ENCODE measurements at regions not wholly inside any gene's neighbourhood (a gene's known extent, or its start where the extent isn't known, plus 50 kb on each side); places are given as distances from the start of the nearest gene placed in this dataset.

DNA sequence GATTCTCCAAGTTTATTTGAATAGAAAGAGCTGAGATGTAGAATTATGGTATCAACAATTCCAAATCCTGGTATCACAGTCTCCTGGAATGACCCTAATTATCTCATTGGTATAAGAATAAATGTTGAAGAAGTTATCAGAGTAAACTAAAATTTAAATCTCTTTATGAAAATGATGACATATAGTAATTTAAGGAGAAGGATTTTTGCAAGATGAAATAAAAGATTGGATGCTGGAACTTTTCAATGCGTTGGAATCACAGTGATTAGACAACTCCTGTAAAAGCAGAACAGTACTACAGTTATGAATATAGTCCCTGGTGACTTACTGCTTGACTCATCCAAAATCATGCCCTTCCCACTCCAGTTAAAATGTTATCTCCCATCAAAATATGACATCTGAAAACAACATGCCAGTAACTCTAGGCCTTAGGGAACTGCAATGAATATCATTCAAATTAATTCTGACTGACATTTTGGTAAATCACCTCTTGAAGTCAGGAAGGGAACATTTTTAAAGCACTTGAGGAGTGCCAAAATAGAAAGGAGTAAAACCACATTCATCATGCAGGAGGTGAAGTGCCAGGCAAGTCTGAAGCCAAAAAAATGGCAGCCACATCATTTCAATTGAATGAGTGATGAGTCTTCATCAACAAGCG lies 197.8 kb upstream of the PRKD1 start:
- H3K27me3 ChIP-seq (ENCODE audit: insufficient read depth, poor library complexity, severe bottlenecking): no peaks in the 10 kb centered on the region
- H3K27ac ChIP-seq (replicated peaks): no peak overlapping the region
- DNase-seq (ENCODE audit: low read depth in 1 of 2, low spot score in 1 of 2): no peak
- TF ChIP-seq CTCF (IDR thresholded peaks at IDR 0.05; ENCODE audit: insufficient read depth, low read length) (no peak), SPI1 (IDR thresholded peaks at IDR 0.05; ENCODE audit: borderline replicate concordance, low read depth) (no peak), POLR2AphosphoS5 (IDR thresholded peaks at IDR 0.05; ENCODE audit: low read depth) (no peak), REST (IDR thresholded peaks at IDR 0.05; ENCODE audit: insufficient replicate concordance, low read depth) (no peak), GABPA (IDR thresholded peaks at IDR 0.05; ENCODE audit: low read depth) (no peak)
- H3K4me3 ChIP-seq (replicated peaks; ENCODE audit: insufficient read depth, low read length): no peak overlapping the region

DNA sequence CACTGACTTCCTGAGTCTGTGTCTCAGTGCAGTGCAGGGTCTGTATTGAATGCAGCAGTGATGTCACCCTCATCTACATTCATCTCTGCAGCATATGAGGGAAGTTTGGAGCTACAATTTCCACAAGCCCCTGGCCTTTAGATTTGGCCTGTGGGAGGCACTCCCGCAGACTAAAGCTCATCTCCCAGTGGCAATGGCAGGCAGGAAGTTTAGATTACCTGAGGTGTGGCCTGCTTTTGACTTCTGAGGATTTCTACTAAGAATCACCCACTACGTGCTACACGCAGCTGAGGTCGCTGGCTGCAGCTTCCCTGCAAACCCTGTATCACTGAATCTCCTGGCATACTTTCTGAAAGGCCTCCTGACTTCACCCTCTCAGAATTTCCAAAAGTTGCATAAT lies 202.2 kb upstream of the PRKD1 start:
- H3K4me3 ChIP-seq (replicated peaks; ENCODE audit: insufficient read depth, low read length): no peak overlapping the region
- no peak overlapping the region for H3K27ac ChIP-seq (replicated peaks)
- no peak for TF ChIP-seq SPI1 (IDR thresholded peaks at IDR 0.05; ENCODE audit: borderline replicate concordance, low read depth)
- TF ChIP-seq GABPA (IDR thresholded peaks at IDR 0.05; ENCODE audit: low read depth): no peak
- no peak for TF ChIP-seq REST (IDR thresholded peaks at IDR 0.05; ENCODE audit: insufficient replicate concordance, low read depth)
- no peak for DNase-seq (ENCODE audit: low read depth in 1 of 2, low spot score in 1 of 2)
- no peaks in the 10 kb centered on the region for H3K27me3 ChIP-seq (ENCODE audit: insufficient read depth, poor library complexity, severe bottlenecking)

DNA sequence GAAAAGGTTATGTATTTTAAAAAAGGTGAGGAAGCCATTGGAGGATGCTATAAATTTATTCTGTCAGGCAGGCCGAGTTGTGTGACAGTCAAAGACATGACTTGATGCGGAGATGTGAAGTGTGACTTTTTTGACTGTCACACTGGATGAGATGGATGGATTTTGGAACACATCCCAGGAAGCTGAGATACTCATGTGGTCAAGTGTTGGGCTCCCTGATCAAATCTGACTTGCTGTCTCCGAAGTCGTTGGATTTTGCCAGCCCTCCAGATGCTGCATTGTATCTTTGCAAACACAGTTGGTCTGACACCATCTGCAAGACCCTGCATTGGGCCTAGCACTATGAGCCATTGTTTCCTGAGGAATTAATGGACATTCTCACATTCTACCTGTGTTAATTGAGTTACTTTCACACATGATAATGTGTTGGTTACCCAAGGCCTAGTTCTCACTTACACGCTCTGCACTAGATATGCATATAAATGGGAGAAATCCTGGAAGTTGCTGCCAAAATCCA lies 204.0 kb upstream of the PRKD1 start:
- no peak for TF ChIP-seq GABPA (IDR thresholded peaks at IDR 0.05; ENCODE audit: low read depth)
- TF ChIP-seq CTCF (IDR thresholded peaks at IDR 0.05; ENCODE audit: insufficient read depth, low read length): no peak
- no peak for TF ChIP-seq SPI1 (IDR thresholded peaks at IDR 0.05; ENCODE audit: borderline replicate concordance, low read depth)
- no peak for TF ChIP-seq POLR2AphosphoS5 (IDR thresholded peaks at IDR 0.05; ENCODE audit: low read depth)
- TF ChIP-seq REST (IDR thresholded peaks at IDR 0.05; ENCODE audit: insufficient replicate concordance, low read depth): no peak
- Histone ChIP-seq H3K27me3 (ENCODE audit: insufficient read depth, poor library complexity, severe bottlenecking) (no peaks in the 10 kb centered on the region), H3K27ac (replicated peaks) (no peak overlapping the region), H3K4me3 (replicated peaks; ENCODE audit: insufficient read depth, low read length) (no peak overlapping the region)
- no peak for DNase-seq (ENCODE audit: low read depth in 1 of 2, low spot score in 1 of 2)

Measured in HL-60 (cell line).